ENCODE measurements at regions not wholly inside any gene's neighbourhood (a gene's known extent, or its start where the extent isn't known, plus 50 kb on each side); places are given as distances from the start of the nearest gene placed in this dataset.

DNA sequence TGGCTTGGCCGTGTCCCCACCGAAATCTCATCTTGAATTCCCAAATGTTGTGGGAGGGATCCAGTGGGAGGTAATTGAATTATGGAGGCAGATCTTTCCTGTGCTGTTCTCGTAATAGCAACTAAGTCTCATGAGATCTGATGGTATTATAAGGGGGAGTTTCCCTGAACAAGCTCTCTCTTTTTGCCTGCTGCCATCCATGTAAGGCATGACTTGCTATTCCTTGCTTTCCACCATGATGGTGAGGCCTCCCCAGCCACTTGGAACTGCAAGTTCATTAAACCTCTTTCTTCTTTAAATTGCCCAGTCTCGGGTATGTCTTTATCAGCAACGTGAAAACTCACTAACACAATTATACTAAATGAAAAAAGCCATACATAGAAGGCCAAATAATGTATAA, 101.3 kb upstream of the LYPLAL1 start (continued):
- TF ChIP-seq, protein P1, sequence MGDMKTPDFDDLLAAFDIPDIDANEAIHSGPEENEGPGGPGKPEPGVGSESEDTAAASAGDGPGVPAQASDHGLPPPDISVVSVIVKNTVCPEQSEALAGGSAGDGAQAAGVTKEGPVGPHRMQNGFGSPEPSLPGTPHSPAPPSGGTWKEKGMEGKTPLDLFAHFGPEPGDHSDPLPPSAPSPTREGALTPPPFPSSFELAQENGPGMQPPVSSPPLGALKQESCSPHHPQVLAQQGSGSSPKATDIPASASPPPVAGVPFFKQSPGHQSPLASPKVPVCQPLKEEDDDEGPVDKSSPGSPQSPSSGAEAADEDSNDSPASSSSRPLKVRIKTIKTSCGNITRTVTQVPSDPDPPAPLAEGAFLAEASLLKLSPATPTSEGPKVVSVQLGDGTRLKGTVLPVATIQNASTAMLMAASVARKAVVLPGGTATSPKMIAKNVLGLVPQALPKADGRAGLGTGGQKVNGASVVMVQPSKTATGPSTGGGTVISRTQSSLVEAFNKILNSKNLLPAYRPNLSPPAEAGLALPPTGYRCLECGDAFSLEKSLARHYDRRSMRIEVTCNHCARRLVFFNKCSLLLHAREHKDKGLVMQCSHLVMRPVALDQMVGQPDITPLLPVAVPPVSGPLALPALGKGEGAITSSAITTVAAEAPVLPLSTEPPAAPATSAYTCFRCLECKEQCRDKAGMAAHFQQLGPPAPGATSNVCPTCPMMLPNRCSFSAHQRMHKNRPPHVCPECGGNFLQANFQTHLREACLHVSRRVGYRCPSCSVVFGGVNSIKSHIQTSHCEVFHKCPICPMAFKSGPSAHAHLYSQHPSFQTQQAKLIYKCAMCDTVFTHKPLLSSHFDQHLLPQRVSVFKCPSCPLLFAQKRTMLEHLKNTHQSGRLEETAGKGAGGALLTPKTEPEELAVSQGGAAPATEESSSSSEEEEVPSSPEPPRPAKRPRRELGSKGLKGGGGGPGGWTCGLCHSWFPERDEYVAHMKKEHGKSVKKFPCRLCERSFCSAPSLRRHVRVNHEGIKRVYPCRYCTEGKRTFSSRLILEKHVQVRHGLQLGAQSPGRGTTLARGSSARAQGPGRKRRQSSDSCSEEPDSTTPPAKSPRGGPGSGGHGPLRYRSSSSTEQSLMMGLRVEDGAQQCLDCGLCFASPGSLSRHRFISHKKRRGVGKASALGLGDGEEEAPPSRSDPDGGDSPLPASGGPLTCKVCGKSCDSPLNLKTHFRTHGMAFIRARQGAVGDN (IDR thresholded peaks at IDR 0.05), result no peak
- TF ChIP-seq WRNIP1 (IDR thresholded peaks at IDR 0.05; ENCODE audit: borderline replicate concordance, low read depth, low read length) (no peak), IKZF1 (conservative IDR thresholded peaks at IDR 0.05) (no peak), BMI1 (IDR thresholded peaks at IDR 0.05; ENCODE audit: borderline replicate concordance) (no peak), YBX1 (IDR thresholded peaks at IDR 0.05) (no peak), MTA2 (IDR thresholded peaks at IDR 0.05; ENCODE audit: low read depth) (no peak), PAX5 (IDR thresholded peaks at IDR 0.05; ENCODE audit: borderline replicate concordance, low read depth, low read length) (no peak), DPF2 (IDR thresholded peaks at IDR 0.05) (no peak), MTA3 (IDR thresholded peaks at IDR 0.05; ENCODE audit: borderline replicate concordance, low read length) (no peak), KLF5 (IDR thresholded peaks at IDR 0.05; ENCODE audit: partially characterized antibody) (no peak), CHD1 (IDR thresholded peaks at IDR 0.05; ENCODE audit: low read depth, low read length) (no peak)
- TF ChIP-seq, protein P2, sequence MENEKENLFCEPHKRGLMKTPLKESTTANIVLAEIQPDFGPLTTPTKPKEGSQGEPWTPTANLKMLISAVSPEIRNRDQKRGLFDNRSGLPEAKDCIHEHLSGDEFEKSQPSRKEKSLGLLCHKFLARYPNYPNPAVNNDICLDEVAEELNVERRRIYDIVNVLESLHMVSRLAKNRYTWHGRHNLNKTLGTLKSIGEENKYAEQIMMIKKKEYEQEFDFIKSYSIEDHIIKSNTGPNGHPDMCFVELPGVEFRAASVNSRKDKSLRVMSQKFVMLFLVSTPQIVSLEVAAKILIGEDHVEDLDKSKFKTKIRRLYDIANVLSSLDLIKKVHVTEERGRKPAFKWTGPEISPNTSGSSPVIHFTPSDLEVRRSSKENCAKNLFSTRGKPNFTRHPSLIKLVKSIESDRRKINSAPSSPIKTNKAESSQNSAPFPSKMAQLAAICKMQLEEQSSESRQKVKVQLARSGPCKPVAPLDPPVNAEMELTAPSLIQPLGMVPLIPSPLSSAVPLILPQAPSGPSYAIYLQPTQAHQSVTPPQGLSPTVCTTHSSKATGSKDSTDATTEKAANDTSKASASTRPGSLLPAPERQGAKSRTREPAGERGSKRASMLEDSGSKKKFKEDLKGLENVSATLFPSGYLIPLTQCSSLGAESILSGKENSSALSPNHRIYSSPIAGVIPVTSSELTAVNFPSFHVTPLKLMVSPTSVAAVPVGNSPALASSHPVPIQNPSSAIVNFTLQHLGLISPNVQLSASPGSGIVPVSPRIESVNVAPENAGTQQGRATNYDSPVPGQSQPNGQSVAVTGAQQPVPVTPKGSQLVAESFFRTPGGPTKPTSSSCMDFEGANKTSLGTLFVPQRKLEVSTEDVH (IDR thresholded peaks at IDR 0.05; ENCODE audit: low read depth, partially characterized antibody), result no peak

Data from GM12878 (cell line).